Loucy (cell line): ENCODE measurements at regions not wholly inside any gene's neighbourhood (a gene's known extent, or its start where the extent isn't known, plus 50 kb on each side); places are given as distances from the start of the nearest gene placed in this dataset.

ENCODE experiments used
- H2AFZ ChIP-seq: fragments of 200-600 bp; sonication (generic); 2 replicates; pipeline ENCODE4 v1.6.0; 2016; ENCODE audit warnings: antibody characterized with exemption, mild to moderate bottlenecking, low read length, moderate library complexity
- H3F3A ChIP-seq: fragments of 200-600 bp; 2 replicates; pipeline ENCODE4 v1.6.0; 2016; ENCODE audit warnings: antibody characterized with exemption, low read depth, mild to moderate bottlenecking
- H3K27me3 ChIP-seq: fragments of 200-600 bp; sonication (generic); 2 replicates; pipeline ENCODE4 v1.6.1; 2014; ENCODE audit warnings: low read length, mild to moderate bottlenecking; ENCODE audit not compliant: insufficient read depth, poor library complexity, severe bottlenecking
- H3K36me3 ChIP-seq: fragments of 200-600 bp; sonication (generic); 2 replicates; pipeline ENCODE4 v1.6.1; 2016; ENCODE audit warnings: low read length; ENCODE audit not compliant: insufficient read depth
- H3K4me1 ChIP-seq: fragments of 200-600 bp; sonication (generic); 2 replicates; pipeline ENCODE4 v1.5.1; 2014; ENCODE audit warnings: low read length, mild to moderate bottlenecking; ENCODE audit not compliant: insufficient read depth, poor library complexity, severe bottlenecking
- H3K4me2 ChIP-seq: fragments of 200-600 bp; sonication (generic); 2 replicates; pipeline ENCODE4 v1.6.0; 2014; ENCODE audit warnings: antibody characterized with exemption, low read length, low read depth, mild to moderate bottlenecking; ENCODE audit not compliant: poor library complexity, severe bottlenecking
- H3K4me3 ChIP-seq: fragments of 200-600 bp; sonication (generic); 2 replicates; pipeline ENCODE4 v1.5.1; 2014; ENCODE audit warnings: low read length, mild to moderate bottlenecking, mixed read lengths; ENCODE audit not compliant: poor library complexity, severe bottlenecking
- H3K79me2 ChIP-seq: fragments of 200-600 bp; sonication (generic); 2 replicates; pipeline ENCODE4 v1.6.1; 2014; ENCODE audit warnings: low read length; ENCODE audit not compliant: insufficient read depth
- H3K9ac ChIP-seq: fragments of 200-600 bp; sonication (generic); 2 replicates; pipeline ENCODE4 v1.6.0; 2014; ENCODE audit warnings: mild to moderate bottlenecking, low read depth, low read length, moderate library complexity; ENCODE audit not compliant: poor library complexity, severe bottlenecking
- H3K9me2 ChIP-seq: fragments of 200-600 bp; sonication (generic); replicated peaks from 2 replicates; pipeline ENCODE4 v1.6.1; 2016; ENCODE audit warnings: low read depth, low read length, mixed read lengths
- H3K9me3 ChIP-seq: fragments of 200-600 bp; sonication (generic); 2 replicates; pipeline ENCODE4 v1.6.1; 2014; ENCODE audit warnings: mild to moderate bottlenecking, antibody characterized with exemption, low read length, low read depth; ENCODE audit not compliant: insufficient read depth
- H4K20me1 ChIP-seq: fragments of 200-600 bp; sonication (generic); 2 replicates; pipeline ENCODE4 v1.6.0; 2014; ENCODE audit warnings: antibody characterized with exemption, low read length, mild to moderate bottlenecking; ENCODE audit not compliant: insufficient read depth, poor library complexity, severe bottlenecking
- CTCF ChIP-seq: fragments of 200-600 bp; sonication (generic); conservative IDR thresholded peaks from 2 replicates; pipeline ENCODE4 v1.5.1; 2014; ENCODE audit warnings: mild to moderate bottlenecking, antibody characterized with exemption, low read length
- EZH2phosphoT487 ChIP-seq: fragments of 200-600 bp; IDR thresholded peaks from 2 replicates; pipeline ENCODE4 v1.6.1; 2018; ENCODE audit warnings: antibody characterized with exemption, mild to moderate bottlenecking, moderate library complexity, borderline replicate concordance

- no peak overlapping the region for H3K9ac ChIP-seq
- no peaks in the 10 kb centered on the region for H3K27me3 ChIP-seq
- H3K4me3 ChIP-seq, result no peak overlapping the region
- H3F3A ChIP-seq, result no peaks in the 10 kb centered on the region
- H3K9me3 ChIP-seq, result no peaks in the 10 kb centered on the region
- H3K4me2 ChIP-seq, result no peak overlapping the region
- TF ChIP-seq CTCF, result no peak
- no peak for TF ChIP-seq EZH2phosphoT487
- H2AFZ ChIP-seq, result no peak overlapping the region
- no peaks in the 10 kb centered on the region for H4K20me1 ChIP-seq
- H3K4me1 ChIP-seq, result no peaks in the 10 kb centered on the region
- no peaks in the 10 kb centered on the region for H3K36me3 ChIP-seq
- no peaks in the 10 kb centered on the region for H3K9me2 ChIP-seq
- H3K79me2 ChIP-seq, result no peaks in the 10 kb centered on the region
These were observed 184.2 kb upstream of the VASH1 start for GRCh38 chr14:76577090-76577489.

GRCh38 chr14:76577837-76578236, 183.4 kb upstream of the VASH1 start:
- no peaks in the 10 kb centered on the region for H4K20me1 ChIP-seq
- H3F3A ChIP-seq, result no peaks in the 10 kb centered on the region
- H3K36me3 ChIP-seq, result no peaks in the 10 kb centered on the region
- no peaks in the 10 kb centered on the region for H3K9me2 ChIP-seq
- no peaks in the 10 kb centered on the region for H3K4me1 ChIP-seq
- H3K4me2 ChIP-seq, result no peak overlapping the region
- no peak for TF ChIP-seq CTCF
- no peak for TF ChIP-seq EZH2phosphoT487
- H3K27me3 ChIP-seq, result no peaks in the 10 kb centered on the region
- H3K9me3 ChIP-seq, result no peaks in the 10 kb centered on the region
- no peak overlapping the region for H3K4me3 ChIP-seq
- H3K79me2 ChIP-seq, result no peaks in the 10 kb centered on the region
- H2AFZ ChIP-seq, result no peak overlapping the region
- H3K9ac ChIP-seq, result no peak overlapping the region

GRCh38 chr14:76580399-76580798, 180.9 kb upstream of the VASH1 start:
- no peak overlapping the region for H3K4me2 ChIP-seq
- H3K27me3 ChIP-seq, result no peaks in the 10 kb centered on the region
- no peak for TF ChIP-seq EZH2phosphoT487
- no peak for TF ChIP-seq CTCF
- no peaks in the 10 kb centered on the region for H3K79me2 ChIP-seq
- H3K9ac ChIP-seq, result no peak overlapping the region
- H3K4me1 ChIP-seq, result no peaks in the 10 kb centered on the region
- H2AFZ ChIP-seq, result no peak overlapping the region
- H3K9me3 ChIP-seq, result no peaks in the 10 kb centered on the region
- no peaks in the 10 kb centered on the region for H4K20me1 ChIP-seq
- no peaks in the 10 kb centered on the region for H3K9me2 ChIP-seq
- no peaks in the 10 kb centered on the region for H3F3A ChIP-seq
- H3K4me3 ChIP-seq, result no peak overlapping the region
- H3K36me3 ChIP-seq, result no peaks in the 10 kb centered on the region
